Stimulated activated CD8-positive, alpha-beta memory T cell treated with anti-CD3 and anti-CD28 coated beads, Interleukin-4, amount 100 ng/mL, for 48 hours (primary cell): ENCODE measurements at regions not wholly inside any gene's neighbourhood (a gene's known extent, or its start where the extent isn't known, plus 50 kb on each side); places are given as distances from the start of the nearest gene placed in this dataset.
"Not testable (repeated sequence)": the region's sequence is repeated elsewhere in the genome, so short reads cannot be mapped to it uniquely, and the experiment has no call there.

ENCODE experiments used
- DNase-seq: peaks from one replicate; pipeline ENCODE4 v3.0.0-alpha.2; 2020

DNA sequence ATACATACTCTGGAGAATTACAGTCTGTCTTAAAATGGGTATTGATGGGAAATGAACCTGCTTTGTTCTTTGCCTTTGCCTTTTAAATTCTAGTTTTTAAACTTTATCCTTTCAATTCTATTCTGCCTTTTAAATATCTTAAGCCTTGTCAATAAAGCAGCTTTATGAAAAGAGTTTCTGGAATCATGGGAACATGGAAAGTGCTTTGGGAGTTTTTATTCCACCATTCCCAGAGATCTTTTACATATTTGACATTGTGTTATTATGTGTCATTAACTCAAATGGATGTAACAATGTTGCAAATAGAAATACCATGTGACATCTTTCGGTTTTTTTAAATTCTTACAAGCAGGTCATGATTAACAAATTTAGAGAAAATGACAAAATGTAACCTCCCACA, 555.7 kb upstream of the ANO3 start:
- DNase-seq: no peak

DNA sequence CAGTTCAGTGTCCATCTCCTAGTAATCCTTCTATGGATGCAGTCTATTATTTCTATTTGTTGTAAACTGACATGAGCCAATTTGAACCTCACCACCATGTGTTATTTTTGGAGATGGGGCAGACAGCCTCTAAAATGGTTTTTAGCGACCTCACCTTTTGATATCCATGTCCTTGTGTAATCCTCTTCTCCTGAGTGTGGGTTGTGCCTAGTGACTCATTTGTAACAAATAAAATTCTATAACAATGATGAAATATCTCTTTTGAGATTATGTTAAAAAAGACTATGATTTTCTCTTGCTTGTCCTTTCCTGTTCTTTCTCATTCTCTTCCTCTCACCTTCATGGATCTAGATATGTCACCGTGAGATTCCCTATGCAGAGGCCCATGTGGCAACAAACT, 554.6 kb upstream of the ANO3 start:
- no peak for DNase-seq

DNA sequence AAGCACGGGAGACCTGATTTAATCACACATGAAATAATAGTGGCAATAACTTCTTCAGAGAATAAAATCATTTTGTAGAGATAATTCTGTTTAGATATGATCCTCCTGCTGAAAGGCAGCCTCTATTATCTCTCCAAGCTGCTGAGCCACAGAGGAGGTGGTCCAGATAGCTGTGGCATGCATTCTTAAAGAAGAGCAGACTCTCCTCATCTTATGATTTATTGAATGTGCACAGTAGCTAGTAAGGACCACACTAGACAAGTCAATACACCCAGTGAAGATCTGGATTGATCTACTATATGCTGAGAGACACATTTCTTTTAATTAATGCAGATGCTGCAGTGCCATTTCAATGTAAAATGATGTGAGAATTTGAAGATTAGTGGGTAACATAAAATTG, 552.9 kb upstream of the ANO3 start:
- no peak for DNase-seq

DNA sequence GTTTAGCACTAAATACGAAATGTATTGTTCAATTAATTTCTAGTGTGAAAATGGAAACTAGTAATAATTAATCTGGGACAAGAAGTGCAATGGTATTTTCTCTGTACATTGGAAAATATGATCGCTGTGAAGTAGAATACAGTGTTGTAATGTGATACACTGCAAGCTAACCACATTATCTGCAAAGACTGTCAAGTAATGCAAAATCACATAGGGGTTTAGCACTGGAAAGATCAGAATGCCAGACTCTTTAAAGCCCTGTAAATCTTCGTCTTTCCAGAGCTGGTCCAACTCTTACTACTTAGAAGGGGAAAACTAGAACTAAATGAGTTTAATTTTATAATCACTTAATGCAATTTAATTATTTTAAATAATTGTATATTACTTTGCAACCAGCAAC, 544.5 kb upstream of the ANO3 start:
- no peak for DNase-seq

DNA sequence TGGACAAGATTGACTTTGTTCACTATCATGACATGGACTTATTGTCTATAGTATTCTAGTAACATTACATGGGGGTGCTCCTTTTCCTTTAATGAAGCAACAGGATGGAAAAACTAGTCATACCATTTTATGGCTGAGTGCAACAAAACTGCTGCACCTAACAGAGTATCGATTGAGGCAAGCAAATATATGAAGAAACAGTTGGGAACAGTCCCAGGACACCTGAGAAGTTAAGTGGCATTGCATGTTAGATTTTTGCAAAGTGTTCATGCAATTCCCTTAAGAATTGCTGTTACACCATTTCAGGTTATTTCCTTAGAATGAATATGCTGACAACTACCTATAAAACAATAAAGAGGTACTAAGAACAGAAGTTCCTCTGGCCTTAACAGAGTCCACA, 541.5 kb upstream of the ANO3 start:
- DNase-seq: no peak

DNA sequence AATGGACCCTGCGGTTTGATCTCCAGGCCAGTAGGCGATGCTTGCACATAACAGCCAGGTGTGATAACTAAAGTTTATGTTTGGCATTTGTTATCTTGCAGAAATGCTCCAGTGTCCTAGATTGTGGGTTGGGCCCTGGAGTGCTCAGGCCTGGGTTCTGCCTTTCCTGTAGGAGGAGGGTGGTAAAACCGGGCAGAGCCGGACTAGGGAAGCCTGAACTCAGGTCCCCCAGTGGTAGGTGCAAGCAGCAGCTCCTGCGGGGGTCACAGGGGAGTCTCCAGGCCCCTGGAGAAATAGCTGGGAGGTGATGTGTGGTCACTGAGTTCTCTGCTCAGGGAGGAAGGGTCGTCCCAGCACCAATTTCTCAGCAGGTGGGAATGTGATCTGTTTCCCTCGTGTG, 538.3 kb upstream of the ANO3 start:
- no peak for DNase-seq

DNA sequence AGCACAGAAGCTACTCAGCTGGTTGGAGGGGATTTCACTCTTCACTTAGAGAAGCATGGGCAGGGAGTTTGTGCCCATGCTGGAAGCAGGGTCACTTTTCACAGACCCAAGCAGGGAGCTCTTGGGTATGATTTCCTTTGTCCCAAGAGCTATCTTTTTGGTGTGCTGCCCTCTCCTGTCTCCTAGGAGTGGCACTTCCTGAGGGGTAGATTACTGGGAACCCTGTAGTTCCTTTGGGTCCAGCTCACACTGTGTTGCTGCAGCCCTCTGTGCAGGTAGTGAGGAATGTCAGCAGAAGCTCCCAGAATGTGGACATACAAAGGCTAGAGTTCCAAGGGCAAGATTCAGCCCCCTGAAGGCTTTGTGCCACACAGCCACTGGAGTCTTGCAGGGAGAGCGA, 537.1 kb upstream of the ANO3 start:
- DNase-seq: no peak

DNA sequence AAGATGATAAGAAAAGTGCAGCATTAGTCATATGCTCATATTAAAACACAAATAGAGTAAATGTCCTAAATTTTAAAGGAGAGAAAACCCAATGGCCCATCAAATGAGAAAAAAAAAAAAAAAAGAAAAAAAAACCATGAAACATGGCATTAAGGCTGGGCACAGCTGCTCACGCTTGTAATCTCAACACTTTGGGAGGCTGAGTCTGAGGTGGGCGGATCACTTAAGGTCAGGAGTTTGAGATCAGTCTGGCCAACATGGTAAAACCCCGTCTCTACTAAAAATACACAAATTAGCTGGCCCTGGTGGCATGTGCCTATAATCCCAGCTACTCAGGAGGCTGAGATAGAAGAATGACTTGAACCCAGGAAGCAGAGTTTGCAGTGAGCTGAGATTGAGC, 515.5 kb upstream of the ANO3 start:
- no peak for DNase-seq

DNA sequence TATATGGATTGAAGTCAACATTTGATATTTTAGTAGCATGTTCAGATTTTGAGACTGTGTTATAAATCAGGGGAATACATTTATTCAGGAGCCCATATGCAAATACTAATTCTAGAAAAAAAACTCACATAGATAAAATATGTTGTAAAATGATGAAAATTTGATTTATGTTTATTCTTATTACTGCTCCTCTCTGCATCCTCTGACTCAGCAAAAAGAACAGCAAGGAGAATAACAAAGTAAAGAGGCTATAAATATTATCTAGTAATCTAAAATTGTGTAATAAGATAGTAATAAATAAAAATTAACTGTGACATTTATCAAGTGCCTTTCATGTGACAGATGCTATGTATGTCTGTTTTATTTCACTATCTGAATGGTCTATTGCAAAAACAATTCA, 507.2 kb upstream of the ANO3 start:
- no peak for DNase-seq

DNA sequence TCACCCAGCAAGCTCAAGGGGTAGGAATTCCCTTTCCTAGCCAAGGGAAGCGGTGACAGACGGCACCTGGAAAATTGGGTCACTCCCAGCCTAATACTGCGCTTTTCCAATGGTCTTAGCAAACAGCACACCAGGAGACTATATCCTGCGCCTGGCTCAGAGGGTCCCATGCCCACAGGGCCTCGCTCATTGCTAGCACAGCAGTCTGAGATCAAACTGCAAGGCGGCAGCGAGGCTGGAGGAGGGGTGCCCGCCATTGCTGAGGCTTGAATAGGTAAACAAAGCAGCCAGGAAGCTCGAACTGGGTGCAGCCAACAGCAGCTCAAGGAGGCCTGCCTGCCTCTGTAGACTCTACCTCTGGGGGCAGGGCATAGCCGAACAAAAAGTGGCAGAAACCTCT, 500.4 kb upstream of the ANO3 start:
- DNase-seq: not testable (repeated sequence)

DNA sequence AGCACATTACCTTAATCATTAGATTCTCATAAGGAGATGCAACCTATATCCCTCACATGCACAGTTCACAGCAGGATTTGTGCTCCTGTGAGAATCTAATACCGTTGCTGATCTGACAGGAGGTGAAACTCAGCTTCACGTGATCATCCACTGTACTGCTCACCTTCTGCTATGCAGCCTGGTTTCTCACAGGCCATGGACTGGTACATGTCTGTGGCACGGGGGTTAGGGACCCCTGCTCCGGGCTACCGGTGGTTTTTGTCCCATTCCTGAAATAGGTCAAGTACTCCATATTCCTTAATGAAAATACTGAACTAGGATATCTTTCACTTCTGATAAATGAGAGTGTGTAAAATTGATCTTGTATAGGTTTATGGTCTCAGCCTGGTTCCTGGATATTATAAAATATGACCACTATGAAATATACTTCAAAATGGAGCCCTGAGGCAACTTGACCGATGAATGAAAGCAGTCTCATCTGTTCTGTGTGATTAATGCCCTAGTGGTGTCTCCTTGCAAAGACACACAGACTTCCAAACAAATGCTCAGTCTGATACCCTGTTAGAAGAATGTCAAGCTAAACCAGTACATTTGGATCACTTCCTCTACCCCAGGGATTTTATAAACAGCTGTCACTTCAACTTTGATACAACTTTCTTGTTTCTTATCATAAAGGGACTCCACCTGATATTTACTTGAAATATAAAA, 492.9 kb upstream of the ANO3 start:
- no peak for DNase-seq

DNA sequence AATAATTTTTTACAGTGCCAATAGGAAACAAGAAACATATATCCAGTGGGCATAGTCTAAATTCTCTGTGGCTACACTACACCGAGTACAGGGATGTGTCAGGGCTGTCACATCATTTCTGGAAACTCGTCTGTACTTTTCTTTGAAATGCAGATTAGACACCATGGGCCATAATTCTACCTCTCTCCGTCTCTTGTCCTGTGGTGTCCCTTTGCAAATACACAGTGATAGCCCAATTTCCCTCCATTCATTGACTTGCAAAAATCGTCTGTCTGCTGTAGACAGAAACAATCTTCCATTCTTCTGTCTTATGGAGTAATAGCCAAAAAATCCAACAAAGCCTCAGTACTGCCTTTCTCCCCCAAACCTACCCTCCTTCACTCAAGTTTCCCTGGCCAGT, 487.1 kb upstream of the ANO3 start:
- no peak for DNase-seq

DNA sequence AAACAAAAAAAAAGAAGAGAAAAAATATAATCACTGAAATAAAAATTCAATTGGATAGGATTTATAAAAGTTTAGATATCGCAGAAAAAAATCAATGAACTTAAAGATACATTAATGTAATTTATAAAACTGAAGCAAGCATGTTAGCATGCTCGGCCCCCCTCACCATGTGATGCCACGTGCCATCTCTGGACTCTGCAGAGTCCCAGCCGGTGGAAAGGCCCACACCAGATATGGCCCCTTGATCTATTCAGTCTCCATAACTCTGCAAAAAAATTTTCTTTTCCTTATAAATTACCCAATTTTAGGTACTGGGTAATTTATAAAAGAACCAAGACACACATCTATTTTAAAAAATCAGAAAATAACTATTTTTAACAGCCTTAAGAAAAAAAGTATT, 476.0 kb upstream of the ANO3 start:
- no peak for DNase-seq

DNA sequence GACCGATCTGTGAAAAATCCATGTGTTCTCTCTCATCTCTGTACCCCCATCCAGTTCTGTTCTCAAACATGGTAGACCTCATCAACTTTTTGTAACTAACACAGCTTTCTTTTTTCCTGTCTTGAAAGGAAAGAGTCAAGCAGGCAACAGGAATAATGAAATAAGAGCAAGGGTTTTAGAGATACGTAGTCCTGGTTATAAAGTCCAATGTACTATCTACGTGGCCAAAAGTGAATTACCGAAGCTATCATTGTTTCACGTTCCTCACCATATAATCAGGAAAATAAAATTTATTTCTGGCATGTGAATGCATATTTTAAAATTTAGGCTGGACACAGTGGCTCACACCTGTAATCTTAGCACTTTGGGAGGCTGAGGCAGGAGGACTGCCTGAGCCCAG, 472.2 kb upstream of the ANO3 start:
- no peak for DNase-seq

DNA sequence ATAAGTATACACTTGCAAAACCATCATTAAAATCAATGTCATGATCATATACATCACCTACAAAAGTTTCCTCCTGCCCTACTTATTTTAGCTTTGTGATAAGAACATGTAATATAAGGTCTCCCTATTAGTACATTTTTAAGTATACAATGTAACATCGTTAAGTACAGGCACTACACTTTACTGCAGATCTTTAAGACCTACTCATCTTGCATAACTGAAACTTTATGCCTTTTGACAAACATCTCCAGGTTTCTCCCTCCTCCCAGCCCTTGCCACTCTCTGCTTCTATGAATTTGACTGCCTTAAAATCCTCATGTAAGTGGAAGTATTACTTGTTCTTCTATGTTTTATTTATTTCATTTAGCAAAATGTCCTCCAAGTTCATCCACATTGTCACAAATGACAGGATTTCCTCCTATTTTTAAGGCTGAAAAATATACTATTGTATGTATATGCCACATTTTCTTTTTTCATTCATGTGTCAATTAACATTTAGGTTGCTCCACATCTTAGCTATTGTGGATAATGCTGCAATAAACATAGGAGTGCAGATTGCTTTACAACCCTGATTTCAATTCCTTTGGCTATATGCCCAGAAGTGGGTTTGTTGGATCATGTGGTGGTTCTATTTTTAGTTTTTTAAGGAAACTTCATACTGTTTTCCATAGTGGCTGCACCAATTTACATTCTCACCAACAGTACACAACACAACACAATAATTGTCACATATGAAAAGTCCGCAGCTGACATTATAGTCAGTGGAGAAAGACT, 471.1 kb upstream of the ANO3 start:
- no peak for DNase-seq

DNA sequence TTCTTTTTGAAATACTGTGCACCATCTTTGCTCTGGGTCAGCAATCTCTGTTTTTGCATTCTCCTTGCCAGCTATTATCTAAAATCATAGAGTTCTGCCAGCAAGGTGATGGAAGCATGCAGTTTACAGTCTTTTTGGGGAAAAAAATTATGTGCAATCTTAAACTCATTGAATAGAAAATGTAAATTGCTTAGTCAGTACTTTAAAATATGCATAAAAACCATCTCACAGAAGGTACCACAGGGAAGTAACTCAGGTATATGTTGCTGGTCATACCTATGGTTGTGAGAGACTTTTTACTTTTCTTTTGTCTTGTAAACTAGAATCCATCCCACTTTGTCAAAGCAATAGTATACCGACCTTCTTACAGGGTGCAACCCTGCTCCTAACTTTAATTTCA, 469.8 kb upstream of the ANO3 start:
- no peak for DNase-seq

DNA sequence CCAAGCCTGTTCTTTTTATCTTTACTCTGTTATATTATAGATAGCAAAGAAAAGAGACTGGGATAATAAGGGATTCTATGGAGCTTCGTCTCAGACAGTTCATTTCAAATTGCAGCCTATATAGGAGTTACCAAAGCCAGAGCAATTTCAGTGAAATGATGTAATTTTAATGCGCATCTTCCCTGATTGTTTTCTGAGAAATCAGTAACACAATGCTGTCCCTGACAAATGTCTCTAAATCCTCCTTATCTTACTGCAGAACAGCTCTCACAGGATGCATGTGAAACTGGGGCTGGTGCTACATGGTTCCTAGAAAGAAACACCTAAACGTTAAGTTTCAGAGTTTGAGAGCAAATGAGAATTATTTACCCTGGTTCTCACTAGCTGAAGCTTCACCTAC, 467.9 kb upstream of the ANO3 start:
- DNase-seq: no peak

DNA sequence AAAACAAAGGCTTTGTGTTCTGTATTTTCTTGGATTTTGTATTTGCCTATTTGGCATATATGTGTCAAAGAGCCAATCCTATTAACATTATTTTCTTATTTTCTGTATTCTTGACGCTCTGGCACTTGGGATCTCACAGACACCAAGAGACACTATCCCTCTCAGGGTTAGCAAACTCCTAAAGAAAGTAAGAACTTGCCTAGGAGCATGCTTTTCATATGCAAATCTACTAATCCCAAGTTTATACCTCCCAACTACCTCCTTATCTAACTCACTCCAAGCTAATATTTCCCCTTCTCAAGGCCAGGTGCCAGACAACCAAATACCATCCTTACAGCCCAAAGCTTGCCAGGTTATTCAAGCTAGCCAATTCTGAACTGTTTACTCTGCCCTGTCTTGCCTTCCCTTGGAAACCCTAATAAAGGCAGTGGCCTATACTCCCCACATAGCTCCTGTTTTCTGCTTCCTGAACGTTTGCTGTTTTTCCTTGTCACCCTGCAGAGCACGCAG, 455.4 kb upstream of the ANO3 start:
- DNase-seq: no peak

DNA sequence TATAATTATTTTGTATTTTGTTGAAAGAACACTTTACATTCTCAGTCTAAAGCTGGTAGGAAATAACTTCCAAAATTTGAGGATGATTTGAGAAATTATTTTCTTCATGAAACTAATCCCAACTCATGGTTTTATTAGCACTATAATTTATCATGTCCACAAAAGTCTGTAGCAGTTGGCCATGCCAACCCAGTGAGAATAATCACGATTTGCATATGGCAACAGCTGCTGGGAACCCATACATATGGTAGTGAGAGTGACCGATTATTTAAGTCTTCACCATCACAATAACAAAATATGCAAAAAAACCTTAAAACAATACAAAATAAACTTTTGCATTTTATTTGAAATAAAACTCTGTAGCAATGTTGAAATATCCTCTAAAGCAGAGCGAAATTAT, 445.9 kb upstream of the ANO3 start:
- DNase-seq: no peak

DNA sequence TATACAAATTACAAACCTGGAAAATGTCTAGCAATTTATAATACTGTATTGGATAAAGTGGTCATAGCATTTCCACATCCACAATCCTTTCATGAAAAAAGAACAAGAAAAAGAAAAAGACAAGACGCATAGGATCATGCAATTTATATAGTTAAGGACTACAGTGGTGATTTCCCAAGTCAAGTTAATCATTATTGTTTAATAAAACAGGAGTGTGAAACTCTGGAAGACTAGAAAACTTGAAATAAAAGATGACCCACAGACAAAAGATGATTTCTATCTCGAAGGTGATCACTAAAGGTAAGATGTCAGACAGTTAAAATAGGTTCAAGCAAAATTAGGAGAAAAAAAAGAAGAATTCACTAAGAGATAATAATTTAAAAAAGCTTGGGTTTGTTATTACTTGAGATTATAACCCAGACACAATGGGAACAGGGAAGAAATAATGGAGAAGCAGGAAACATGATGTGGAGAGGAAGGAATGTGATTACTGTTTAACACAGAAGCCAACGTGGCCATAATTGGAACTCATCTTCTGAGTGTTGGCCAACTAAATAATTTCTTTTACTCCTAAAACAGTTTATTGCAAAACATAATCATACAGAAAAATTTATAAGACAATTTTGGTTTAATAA, 441.2 kb upstream of the ANO3 start:
- DNase-seq: no peak

DNA sequence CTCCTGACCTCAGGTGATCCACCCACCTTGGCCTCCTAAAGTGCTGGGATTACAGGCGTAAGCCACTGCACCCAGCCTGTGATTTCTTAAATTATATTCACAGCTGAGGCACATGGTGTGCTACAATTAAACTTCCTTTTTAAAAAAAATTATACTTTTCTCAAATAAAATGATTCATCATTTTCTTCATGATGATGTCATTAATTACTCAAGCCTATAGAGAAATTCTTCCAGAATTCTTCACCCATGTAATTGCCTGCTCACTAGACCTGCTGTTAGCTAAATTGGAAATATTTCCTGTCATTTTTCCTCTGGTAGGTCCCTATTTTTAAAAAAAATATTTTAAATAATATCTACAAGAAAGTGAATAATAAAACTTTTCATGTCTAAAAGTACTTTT, 440.0 kb upstream of the ANO3 start:
- no peak for DNase-seq

DNA sequence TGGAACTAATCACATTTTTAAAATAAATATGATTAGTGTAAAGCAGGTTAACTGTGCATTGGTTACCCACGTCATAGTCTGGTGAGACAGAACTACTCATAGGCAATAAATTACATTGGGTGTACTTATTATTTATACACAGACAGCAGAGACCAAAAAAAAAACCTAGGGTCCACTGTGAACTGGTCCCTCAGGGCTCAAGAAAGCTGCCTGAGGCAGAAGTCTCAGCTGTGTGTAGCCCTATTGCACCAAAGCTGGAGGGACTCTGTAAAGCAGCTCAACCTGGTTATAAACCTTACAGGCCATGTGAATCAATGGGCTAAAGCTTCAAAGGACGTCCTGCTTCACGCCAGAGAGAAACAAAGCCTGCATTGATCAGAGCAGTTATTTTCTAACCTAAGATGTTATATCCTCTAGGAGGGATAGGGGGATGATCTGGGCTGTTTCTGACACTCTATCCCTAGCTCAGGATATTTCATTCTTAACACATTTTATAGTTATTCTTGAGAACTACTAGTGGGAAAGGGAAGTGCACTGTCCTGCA, 432.2 kb upstream of the ANO3 start:
- DNase-seq: no peak

DNA sequence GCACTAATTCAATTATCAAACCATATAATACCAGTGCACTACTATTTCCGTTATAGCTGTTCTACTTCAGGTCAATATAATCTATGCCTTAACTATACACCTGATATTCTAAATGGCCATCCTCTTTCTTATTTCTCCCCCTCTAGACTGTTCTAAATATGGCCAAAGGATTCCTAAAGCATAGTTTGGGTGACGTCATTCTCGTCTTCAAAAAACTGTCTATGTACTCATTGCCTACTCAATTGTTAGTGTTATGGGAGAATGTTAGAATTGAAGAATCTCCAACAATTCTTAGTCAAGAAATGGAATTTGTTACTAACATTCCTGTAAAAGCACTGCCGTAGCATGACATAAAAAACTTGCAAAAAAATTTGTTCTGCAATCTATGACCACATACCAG, 431.1 kb upstream of the ANO3 start:
- DNase-seq: no peak

DNA sequence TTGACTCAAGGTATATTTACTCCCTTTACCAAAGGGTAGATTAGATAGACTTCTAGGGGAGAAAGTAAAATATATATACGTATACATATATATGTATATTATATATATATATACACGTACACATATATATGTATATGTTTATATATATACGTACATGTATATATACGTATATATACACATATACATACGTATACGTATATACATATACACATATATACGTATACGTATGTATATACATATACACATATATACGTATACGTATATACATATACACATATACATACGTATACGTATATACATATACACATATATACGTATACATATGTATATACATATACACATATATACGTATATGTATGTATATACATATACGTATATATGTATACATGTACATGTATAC, 430.5 kb upstream of the ANO3 start:
- no peak for DNase-seq
